ENCODE measurements at regions not wholly inside any gene's neighbourhood (a gene's known extent, or its start where the extent isn't known, plus 50 kb on each side); places are given as distances from the start of the nearest gene placed in this dataset.
"Not testable (repeated sequence)": the region's sequence is repeated elsewhere in the genome, so short reads cannot be mapped to it uniquely, and the experiment has no call there.

DNA sequence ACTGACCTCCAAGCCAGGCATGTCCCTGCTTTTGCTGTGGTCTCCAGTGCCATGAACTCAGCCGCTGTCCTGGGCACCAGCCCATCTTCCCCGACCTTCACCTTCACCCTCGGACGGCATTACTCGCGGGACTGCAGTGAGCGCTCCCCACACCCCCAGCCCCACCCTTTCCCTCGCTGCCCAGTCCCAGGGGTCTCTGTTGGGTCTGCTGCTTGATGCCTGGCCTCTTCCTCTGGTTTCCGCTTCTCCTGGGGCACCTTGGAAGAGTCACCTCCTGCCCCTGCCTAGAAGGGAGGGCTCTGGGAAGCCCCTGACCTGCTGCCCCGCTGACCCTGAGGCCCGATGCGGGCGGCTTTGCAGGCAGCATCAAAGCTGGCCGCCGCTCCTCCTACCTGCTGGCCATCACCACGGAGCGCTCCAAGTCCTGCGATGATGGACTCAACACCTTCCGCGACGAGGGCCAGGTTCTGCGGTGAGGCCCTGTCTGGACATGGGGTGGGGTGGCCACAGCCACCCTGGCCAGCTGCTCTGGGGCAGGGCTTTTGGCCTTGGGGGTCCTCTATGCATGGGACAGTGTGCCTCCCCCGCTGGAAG lies 102.3 kb downstream of the ZNF267 start:
- DNase-seq = not testable (repeated sequence)

DNA sequence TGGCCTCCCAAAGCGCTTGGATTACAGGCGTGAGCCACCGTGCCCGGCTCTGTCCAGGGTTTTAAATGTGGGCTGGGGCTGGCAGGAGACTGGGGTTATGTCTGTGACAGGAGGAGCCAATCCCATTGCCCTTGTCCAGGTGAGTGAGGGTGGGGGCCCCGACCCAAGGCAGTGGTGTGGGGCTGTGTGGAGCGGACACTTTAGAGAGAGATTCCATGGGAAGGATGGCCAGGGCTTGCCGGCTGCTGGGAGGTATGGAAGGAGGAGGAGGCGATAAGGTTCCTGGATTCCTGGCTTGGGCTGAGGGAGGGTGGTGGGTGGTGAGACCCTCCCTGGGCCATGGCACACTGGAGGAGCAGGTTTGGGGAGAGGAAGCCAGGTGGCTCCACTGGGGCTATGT lies 104.9 kb downstream of the ZNF267 start:
- not testable (repeated sequence) for DNase-seq

DNA sequence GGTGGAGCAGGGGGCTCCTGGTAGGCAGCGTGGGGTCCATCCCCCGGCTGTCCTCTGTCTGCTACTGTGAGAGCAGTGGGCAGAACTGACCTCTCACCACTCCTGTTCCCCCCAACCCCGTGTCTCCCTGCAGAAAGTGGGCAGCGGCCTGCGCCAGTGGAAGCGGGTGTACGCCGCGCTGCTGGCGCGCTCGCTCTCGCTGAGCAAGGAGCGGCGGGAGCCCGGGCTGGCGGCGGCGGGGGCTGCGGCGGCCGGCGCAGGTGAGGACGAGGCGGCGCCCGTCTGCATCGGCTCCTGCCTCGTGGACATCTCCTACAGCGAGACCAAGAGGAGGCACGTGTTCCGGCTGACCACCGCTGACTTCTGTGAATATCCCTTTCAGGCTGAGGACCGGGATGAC lies 108.1 kb downstream of the ZNF267 start:
- not testable (repeated sequence) for DNase-seq

DNA sequence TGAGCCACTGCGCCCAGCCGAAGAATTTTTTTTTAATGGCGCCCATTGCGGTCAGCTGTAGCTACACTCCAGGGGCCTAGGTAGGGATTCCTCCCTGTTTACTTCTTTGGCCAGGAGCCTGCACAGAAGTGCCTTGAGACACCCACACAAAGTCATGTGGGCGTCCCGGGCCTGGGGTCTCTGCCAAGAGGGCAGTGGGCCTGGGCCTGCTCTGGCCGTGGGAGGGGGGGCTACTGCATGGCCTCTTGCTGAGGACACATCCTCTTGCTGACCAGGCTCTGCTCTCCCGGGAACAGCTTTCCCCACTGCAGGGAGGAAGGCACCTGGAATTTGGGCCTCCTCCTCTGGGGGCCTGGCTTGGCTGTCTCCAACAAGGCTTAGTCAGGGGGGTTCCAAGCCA lies 109.4 kb downstream of the ZNF267 start:
- DNase-seq = not testable (repeated sequence)

DNA sequence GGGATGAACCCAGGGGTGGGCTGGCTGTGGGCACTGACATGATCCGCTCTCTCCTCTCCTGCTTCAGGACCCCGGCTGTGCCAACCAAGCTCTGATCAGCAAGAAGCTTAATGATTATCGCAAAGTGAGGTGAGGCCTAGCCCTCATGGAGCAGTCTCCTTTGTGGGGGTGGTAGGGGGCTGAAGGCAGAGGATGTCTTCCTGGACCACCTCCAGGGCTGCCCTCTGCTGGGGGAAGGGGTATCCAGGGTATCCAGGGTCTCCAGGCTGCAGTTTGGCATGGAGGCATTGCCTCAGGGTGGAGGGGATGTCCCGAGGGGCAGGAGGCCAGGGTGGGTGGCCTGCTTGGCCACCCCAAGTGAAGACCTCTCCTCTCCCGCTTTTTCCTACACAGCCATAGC lies 110.1 kb downstream of the ZNF267 start:
- DNase-seq = not testable (repeated sequence)

DNA sequence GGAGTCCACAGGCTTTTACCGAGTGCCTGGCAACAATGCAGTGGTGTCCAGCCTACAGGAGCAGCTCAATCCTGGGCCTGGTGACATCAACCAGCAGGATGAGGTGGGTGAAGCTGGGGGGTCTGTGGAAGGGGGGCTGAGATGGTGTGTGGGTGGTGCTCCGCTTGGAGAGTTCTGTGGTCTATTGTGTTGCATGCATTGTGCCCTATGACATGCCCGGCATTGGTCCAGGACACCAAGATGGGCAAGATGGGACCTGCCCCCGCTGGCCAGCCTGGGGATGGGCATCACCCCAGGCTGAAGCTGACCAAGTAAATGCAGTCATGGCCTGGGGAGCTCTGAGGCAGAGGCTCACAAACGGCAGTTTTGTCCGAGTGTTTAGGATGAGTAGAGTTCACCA lies 113.3 kb downstream of the ZNF267 start:
- not testable (repeated sequence) for DNase-seq

DNA sequence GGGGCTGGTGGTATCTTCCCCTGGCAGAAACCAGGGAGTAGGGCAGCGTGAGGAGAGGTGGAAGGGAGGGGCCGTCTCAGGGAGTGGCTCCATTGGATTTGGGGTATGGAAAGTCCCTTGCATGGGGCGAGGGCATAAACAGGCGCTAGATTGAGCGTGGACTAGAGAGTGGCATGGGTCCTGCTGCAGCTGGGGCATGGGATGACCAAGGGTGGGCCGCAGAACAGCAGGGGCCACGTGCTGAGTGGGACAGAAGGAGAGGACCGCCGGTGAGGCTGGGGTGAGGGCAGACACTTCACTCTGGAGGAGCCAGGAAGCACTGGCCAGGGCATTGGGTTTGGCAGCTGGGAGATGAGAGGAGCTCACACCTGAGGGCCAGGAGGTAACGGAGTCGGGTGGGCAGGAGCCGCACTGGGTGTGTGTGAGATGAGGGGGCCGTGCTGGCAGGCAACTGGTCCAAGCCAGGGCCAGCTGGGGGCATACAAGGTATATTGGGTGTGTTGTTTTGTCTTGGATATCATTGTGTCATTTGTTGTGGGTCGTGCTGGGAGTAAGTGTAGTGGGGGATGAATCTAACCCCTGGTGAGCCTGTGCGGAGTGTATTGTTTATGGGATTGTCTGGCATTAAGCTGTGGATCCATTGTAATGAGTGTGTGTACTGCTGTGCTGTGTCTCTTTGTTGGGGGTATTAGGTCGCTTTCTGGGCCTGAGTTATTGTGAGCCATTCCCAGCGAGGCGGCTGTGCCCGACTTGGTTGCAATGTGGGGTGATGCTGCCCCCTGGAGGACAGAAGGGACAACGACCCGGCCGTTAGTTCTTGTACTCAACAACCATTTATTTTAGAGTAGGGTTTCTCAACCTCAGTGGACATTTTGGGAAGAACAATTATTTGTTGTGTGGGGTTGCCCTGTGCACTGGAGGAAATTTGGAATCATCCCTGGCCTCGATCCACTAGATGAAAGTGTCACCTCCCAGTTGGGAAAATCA lies 115.3 kb downstream of the ZNF267 start:
- peak; percentile 39 to 51 for DNase-seq

DNA sequence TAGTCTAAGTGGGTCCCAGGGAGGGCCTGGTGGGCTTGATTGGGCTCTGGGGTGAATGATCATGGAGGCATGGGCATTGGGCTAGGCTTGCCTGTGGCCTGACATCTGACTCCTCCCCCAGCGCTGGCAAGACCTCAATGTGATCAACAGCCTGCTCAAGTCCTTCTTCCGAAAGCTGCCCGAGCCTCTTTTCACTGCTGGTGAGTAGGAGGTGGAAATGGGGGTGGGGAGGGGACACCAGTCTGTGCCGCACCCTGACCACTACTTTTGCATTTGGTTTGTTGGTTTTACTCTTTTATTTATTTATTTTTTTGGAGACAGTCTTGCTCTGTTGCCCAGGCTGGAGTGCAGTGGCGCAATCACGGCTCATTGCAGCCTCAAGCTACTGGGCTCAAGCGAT lies 116.7 kb downstream of the ZNF267 start:
- DNase-seq = not testable (repeated sequence)

DNA sequence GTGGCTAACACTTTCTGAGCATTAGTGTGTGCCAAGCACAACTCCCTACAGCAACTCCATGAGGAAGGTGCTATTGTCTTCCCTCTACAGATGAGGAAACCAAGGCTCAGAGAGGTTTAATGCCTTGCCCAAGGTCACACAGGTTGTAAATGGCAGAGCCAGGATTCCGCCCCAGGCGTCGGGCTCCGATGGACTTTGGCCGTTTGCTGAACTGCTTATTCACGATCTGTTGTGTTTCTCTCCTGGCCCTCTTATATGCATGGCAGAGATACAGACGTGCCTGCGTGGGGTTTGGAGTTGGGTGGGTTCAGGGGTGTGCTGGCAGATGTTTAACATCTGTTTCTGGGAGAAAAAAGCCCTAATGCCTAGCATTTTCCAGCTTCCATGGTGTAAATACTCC lies 117.4 kb downstream of the ZNF267 start:
- DNase-seq = not testable (repeated sequence)

DNA sequence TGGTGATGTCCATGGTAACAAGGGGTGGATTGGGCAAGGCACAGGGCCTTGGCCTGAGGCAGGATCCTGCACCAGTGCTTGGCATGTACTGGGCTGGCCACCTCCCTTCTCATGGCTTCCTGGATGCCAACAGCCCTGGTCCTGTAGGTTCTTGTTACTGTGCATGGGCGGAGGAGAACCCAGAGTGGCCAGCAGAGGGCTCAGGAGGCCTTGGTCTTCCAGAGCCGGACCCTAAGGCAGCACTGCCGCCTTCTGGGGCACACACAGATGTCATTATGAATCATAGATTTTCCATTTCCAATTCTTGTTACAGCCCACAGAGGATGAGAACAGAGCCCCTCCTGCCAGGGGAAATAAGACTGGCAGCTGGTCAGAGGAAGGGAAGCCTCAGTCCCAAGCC lies 122.7 kb downstream of the ZNF267 start:
- DNase-seq = peak in 1 of 2 experiments; percentile 13

DNA sequence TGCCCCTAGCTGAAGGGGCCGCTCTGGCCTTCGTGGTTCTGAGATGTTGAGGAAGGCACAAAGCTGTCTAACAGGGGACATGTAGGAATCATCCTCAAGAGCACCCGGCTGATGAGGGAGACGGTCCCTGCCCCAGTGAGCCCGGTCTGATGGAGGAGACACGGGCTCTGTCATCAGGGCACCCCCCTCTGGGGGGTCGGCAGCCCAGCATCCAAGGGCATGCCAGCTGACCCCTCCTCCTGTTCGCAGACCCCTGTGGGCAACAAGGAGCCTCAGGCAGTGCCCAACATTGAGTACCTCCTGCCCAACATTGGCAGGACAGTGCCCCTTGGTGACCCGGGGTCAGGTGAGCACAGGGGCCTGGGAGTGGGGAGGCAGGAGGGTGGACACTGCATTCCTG lies 128.9 kb downstream of the ZNF267 start:
- not testable (repeated sequence) for DNase-seq

DNA sequence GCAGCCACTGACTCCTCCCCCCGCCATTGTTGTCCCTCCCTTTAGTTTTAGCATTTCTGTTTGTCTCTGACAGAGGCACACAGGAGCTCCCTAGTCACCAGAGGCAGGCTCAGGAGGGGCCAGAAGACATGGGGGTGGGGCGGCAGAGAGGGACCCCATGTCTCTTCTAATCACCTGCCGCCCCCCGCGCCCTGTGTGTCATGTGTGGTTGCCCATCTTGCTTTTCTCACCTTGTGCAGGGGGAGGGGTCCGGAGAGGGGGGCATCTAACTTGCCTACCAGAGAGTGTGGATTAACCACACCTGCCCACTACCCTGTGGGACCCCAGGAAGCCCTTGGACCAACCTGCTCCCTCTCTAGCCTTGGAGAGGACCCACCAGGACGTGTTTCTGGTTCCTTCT lies 130.2 kb downstream of the ZNF267 start:
- not testable (repeated sequence) for DNase-seq

DNA sequence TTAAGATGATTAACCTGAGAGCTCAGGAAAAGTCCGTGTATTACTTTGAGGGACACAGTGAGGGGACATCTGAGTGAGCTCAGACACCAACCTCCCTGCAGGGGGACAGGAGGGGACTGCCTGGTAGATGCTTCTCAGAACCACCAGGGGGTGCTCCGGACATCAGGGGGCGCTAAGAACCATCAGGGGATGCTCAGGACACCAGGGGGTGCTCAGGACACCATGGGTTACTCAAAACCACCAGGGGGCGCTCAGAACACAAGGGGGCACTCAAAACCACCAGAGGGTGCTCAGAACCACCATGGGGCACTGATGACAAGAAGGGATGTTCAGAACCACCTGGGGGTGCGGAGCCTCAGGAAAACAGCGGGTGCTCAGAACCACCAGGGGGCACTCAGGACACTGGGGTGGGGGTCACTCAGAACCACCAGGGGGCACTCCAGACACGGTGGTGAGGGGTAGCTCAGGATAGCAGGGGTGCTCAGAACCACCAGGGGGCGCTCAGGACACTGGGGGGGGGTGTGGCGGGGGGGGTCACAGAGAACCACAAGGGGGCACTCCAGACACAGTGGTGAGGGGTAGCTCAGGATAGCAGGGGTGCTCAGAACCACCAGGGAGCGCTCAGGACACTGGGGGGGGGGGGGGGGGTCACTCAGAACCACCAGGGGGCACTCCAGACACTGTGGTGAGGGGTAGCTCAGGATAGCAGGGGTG lies 165.3 kb downstream of the ZNF267 start:
- peak in 1 of 2 experiments; percentile 5 for DNase-seq

DNA sequence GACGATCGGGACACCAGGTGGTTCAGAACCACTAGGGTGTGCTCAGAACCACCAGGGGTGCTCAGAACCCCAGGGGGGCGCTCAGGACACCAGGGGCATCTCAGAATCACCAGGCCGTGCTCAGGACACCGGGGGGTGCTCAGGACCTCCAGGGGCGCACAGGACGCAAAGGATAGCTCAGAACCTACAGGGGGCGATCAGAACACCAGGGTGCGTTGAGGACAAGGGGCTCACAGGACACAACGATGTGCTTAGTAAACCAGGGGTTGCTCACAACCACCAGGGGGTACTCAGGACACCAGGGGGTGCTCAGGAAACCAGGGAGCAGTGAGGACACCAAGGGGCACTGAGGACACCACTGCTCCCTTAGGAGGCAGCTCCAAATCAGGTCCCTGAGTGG lies 166.3 kb downstream of the ZNF267 start:
- DNase-seq = not testable (repeated sequence)

DNA sequence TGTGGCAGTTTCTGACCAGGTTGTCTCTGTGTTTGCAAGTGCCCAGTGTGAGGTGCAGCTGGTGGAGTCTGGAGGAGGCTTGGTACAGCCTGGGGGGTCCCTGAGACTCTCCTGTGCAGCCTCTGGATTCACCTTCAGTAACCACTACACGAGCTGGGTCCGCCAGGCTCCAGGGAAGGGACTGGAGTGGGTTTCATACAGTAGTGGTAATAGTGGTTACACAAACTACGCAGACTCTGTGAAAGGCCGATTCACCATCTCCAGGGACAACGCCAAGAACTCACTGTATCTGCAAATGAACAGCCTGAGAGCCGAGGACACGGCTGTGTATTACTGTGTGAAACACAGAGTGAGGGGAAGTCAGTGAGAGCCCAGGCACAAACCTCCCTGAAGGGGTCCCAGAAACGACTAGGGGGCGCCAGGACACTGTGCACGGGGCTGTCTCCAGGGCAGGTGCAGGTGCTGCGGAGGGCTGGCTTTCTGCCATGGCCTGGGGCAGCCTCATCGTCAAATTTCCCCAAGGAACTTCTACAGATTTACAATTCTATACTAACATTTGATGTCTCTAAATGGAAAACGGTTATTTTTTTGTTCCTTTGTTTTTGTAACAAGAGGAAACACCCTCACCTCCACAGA lies 187.0 kb upstream of the TP53TG3D start:
- DNase-seq = peak; percentile 47 to 51

DNA sequence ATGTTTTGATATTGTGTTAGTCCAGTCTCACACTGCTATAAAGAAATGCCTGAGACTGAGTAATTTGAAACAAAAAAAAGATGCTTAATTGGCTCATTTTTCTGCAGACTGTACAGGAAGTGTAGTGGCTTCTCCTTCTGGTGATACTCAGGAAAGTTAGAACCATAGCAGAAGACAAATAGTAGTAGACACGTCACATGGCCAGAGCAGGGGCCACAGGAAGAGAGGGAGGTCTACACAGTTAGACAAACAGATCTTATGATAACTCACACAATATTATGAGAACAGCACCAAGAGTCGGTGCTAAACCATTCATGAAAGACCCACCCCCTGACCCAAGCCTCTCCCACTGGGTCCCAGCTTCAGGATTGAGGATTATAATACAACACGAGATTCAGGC lies 181.5 kb upstream of the TP53TG3D start:
- not testable (repeated sequence) for DNase-seq

DNA sequence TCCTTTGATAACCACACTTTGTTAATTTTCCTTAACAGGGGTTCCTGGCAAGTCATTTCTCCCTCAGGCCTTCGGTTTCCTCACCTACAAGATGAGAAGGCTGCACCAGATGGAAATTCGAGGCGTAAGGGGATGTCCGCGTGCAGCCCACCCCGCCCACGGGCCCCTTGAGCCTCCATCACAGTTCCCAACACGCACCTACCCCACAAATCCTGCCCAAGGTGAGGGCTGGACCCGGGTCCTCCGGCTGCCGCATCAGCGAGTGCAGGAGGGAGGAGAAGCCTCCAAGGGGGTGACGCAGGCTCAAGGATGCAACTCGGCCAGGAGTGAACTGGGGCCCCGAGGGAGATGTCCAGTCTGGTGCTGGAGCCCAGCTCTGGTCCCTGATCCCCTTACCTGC lies 169.2 kb upstream of the TP53TG3D start:
- not testable (repeated sequence) for DNase-seq

DNA sequence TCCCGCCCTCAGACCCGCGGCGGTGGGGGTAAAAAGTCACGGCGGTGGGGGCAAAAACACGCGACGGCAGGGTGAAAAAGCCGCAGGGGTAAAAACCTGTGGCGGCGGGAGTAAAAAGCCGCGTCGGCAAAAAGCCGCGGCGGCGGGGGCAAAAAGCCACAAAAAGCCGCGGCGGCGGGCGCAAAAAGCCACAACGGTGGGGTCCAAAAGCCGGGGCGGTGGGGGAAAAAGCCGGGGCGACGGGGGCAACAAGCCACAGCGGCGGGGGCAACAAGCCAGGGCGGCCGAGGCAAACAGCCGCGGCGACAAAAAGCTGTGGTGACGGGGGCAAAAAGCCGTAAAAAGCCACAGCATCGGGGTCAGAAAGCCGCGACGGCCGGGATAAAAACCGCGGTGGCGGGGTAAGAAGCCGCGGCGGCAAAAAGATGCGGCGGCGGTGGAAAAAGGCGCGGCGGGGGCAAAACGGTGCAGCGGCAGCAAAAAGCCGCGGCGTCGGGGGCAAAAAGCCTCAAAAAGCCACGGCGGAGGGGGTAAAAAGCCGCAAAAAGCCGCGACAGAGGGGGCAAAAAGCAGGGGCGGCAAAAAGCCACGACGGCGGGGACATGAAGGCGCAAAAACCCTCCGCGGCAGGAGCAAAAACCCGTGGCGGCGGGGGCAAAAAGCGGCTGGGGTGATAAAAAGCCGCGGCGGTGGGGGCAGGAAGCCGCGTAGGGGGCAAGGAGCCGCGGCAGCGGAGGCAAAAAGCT lies 168.3 kb upstream of the TP53TG3D start:
- DNase-seq = peak; percentile 2 to 11

DNA sequence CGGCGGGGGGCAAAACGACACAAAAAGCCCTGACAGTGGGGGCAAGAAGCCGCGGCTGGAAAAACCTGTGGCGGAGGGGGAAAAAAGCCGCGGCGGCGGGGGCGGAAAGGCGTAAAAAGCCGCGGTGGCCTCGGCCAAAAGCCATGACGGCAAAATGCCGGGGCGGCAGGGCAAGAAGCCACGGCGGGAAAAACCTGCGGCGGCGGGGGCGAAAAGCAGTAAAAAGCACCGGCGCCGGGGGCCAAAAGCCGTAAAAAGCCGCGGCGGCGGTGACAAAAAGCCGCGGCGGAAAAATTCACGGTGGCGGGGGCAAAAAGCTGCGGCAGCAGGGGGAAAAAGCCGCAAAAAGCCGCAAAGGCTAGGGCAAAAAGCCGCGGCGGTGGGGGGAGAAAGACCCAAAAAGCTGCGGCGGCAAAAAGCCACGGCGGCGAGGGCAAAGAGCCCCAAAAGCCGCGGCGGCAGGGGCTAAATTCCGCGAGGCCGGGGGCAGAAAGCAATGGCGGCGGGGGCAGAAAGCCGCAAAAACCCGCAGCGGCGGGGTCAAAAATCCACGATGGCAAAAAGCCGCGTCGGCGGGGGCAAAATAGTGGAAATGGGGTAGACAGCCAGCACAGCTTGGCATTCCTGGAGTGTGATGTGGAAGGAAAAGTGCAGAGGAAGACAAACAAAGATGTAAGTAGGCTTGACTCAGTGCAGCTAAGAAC lies 167.5 kb upstream of the TP53TG3D start:
- peak; percentile 56 to 73 for DNase-seq

DNA sequence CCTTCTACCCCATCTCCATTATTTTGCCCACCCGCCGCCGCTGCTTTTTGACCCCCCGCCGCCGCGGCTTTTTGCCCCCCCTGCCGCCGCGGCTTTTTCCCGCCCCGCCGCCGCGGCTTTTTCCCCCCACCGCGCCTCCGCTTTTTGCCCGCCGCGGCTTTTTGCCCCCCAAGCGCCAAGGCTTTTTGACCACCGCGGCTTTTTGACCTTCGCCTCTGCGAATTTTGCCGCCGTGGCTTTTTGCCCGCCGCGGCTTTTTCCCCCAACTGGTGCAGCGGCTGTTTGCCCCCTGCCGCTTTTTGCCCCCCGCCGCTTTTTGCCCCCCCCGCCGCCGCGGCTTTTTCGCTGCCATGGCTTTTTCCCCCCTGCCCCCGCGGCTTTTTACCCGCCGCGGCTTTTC lies 137.5 kb upstream of the TP53TG3D start:
- DNase-seq = not testable (repeated sequence)

DNA sequence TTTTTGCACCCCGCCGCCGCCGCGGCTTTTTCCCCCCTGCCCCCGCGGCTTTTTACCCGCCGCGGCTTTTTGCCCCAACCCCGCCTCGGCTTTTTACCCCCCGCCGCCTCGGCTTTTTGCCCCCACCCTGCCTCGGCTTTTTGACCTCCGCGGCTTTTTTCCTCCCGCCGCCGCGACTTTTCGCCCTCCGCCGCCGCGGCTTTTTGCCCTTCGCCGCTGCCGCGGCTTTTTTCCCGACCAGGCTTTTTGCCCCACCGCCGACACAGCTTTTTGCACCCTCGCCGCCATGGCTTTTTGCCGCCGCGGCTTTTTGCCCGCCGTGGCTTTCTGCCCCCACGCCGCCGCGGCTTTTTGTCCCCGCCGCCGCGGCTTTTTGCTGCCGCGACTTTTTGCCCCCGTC lies 137.0 kb upstream of the TP53TG3D start:
- no peak for DNase-seq
